Mesenchymal stem cell (in vitro differentiated cells and primary cell): ENCODE measurements at regions not wholly inside any gene's neighbourhood (a gene's known extent, or its start where the extent isn't known, plus 50 kb on each side); places are given as distances from the start of the nearest gene placed in this dataset.

Experiments
- DNase-seq: peaks from one replicate; pipeline ENCODE4 v3.0.0-alpha.2; 2013
- H2AFZ ChIP-seq: one replicate; pipeline ENCODE4 v1.6.1; 2013; ENCODE audit warnings: low read depth, mild to moderate bottlenecking, control low read depth, inconsistent platforms, low read length, moderate library complexity
- H2AK5ac ChIP-seq: 2 replicates; pipeline ENCODE4 v1.6.1; 2013; ENCODE audit warnings: low read length, moderate library complexity, mild to moderate bottlenecking, inconsistent platforms; ENCODE audit not compliant: severe bottlenecking
- H2BK120ac ChIP-seq: one replicate; pipeline ENCODE4 v1.6.1; 2013; ENCODE audit warnings: low read depth, mild to moderate bottlenecking, inconsistent platforms, low read length, moderate library complexity
- H2BK12ac ChIP-seq, 2 experiments: one replicate each; pipeline ENCODE4 v1.6.1; 2013; ENCODE audit warnings: inconsistent platforms in 2 of 2, low read length in 2 of 2, mild to moderate bottlenecking in 2 of 2, moderate library complexity in 2 of 2, control low read depth in 1 of 2
- H2BK15ac ChIP-seq: one replicate; pipeline ENCODE4 v1.6.1; 2013; ENCODE audit warnings: mild to moderate bottlenecking, low read depth, inconsistent platforms; ENCODE audit not compliant: poor library complexity, severe bottlenecking
- H2BK5ac ChIP-seq: 2 replicates; pipeline ENCODE4 v1.6.1; 2013; ENCODE audit warnings: low read depth, mild to moderate bottlenecking, low read length, control low read depth, inconsistent platforms; ENCODE audit not compliant: poor library complexity, severe bottlenecking
- H3K14ac ChIP-seq, 2 experiments: one replicate each; pipeline ENCODE4 v1.6.1; 2013; ENCODE audit warnings: inconsistent platforms in 2 of 2, low read length in 2 of 2, control low read depth in 1 of 2, mild to moderate bottlenecking in 1 of 2, moderate library complexity in 1 of 2
- H3K18ac ChIP-seq, 2 experiments: one replicate each; pipeline ENCODE4 v1.6.1; 2013; ENCODE audit warnings: inconsistent platforms in 2 of 2, low read length in 2 of 2, control low read depth in 1 of 2, low read depth in 1 of 2, mild to moderate bottlenecking in 1 of 2
- H3K23ac ChIP-seq, 2 experiments: one replicate each; pipeline ENCODE4 v1.6.1; 2013; ENCODE audit warnings: inconsistent platforms in 2 of 2, low read length in 2 of 2, mild to moderate bottlenecking in 2 of 2, moderate library complexity in 2 of 2, control low read depth in 1 of 2
- H3K27ac ChIP-seq: 2 replicates; pipeline ENCODE4 v1.5.1; 2013; ENCODE audit warnings: mild to moderate bottlenecking, moderate library complexity, low read length, control low read depth, inconsistent platforms; ENCODE audit not compliant: poor library complexity, severe bottlenecking
- H3K27me3 ChIP-seq, 2 experiments: 2 replicates each; pipeline versions ENCODE4 v1.6.1 to v1.7.0; 2013; ENCODE audit warnings: low read length in 2 of 2, mild to moderate bottlenecking in 2 of 2, moderate library complexity in 2 of 2, control low read depth in 1 of 2, inconsistent platforms in 1 of 2; ENCODE audit not compliant: control insufficient read depth in 1 of 2, insufficient read depth in 1 of 2
- H3K36me3 ChIP-seq, 2 experiments: 2 replicates each; pipeline versions ENCODE4 v1.6.1 to v1.7.0; 2013; ENCODE audit warnings: low read length in 2 of 2, control low read depth in 1 of 2, inconsistent platforms in 1 of 2, low read depth in 1 of 2, mild to moderate bottlenecking in 1 of 2; ENCODE audit not compliant: insufficient read depth in 2 of 2, control insufficient read depth in 1 of 2
- H3K4ac ChIP-seq, 2 experiments: one replicate each; pipeline ENCODE4 v1.6.1; 2013; ENCODE audit warnings: inconsistent platforms in 2 of 2, low read length in 2 of 2, mild to moderate bottlenecking in 2 of 2, moderate library complexity in 2 of 2, control low read depth in 1 of 2, low read depth in 1 of 2
- H3K4me1 ChIP-seq: 2 replicates; pipeline ENCODE4 v1.6.1; 2013; ENCODE audit warnings: low read depth, low read length, control low read depth; ENCODE audit not compliant: control insufficient read depth, insufficient read depth
- H3K4me2 ChIP-seq: 2 replicates; pipeline ENCODE4 v1.6.1; 2013; ENCODE audit warnings: low read length, mild to moderate bottlenecking, inconsistent platforms; ENCODE audit not compliant: poor library complexity, severe bottlenecking
- H3K4me3 ChIP-seq, 2 experiments: 2 replicates each; pipeline versions ENCODE4 v1.5.1 to v1.7.0; 2013; ENCODE audit warnings: low read length in 2 of 2, mild to moderate bottlenecking in 2 of 2, control low read depth in 1 of 2, low read depth in 1 of 2; ENCODE audit not compliant: insufficient read depth in 1 of 2
- H3K79me1 ChIP-seq: replicated peaks from 2 replicates; pipeline ENCODE4 v1.6.1; 2013; ENCODE audit warnings: mild to moderate bottlenecking, control low read depth, low read length, inconsistent platforms; ENCODE audit not compliant: poor library complexity, severe bottlenecking
- H3K9ac ChIP-seq: 2 replicates; pipeline ENCODE4 v1.7.0; 2013; ENCODE audit warnings: mild to moderate bottlenecking, low read length, moderate library complexity
- H3K9me3 ChIP-seq: 2 replicates; pipeline ENCODE4 v1.7.0; 2013; ENCODE audit warnings: mild to moderate bottlenecking, low read length; ENCODE audit not compliant: control insufficient read depth
- H4K8ac ChIP-seq: one replicate; pipeline ENCODE4 v1.6.1; 2013; ENCODE audit warnings: inconsistent platforms, mild to moderate bottlenecking, low read length, moderate library complexity
- H4K91ac ChIP-seq: one replicate; pipeline ENCODE4 v1.6.1; 2013; ENCODE audit warnings: mild to moderate bottlenecking, low read length, inconsistent platforms
- WGBS: methylation state at CpG from one replicate; pipeline ENCODE4 v1.1.7; 2013; ENCODE audit warnings: mixed read lengths; 5-methylcytosine and 5-hydroxymethylcytosine counted together

DNA sequence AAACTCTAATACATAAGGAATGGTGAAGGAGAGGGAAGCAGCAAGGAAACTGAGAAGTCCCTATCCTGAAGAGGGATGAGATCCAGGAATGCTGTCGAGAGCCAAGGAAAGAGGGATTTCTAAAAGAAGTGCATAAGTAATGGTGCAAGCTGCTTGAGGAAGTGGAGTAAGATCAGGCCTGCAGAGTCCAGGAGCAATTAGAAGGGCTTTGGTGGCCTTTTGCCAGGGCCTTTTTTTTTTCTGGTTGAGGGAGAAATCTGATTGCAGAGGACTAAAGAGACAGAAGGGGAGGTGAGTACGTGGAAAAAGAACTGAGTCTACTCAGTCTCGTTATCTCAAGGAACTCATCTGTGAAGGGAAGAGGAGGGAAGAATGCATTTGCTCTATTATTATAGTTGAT lies 396.2 kb downstream of the UTRN start:
- no peak overlapping the region for H4K8ac ChIP-seq
- 98% methylated on average over 3 of the region's 3 CpGs for WGBS

GRCh38 chr6:144683216-144684070 lies 398.3 kb downstream of the UTRN start:
- peaks cover 10% of the 10 kb centered on the region for H3K79me1 ChIP-seq
- no peak overlapping the region for H3K4ac ChIP-seq
- no peak for DNase-seq
- WGBS = 83% methylated on average over 5 of the region's 6 CpGs
- no peak overlapping the region for H3K4me2 ChIP-seq
- H2BK120ac ChIP-seq = no peak overlapping the region
- no peak overlapping the region for H4K8ac ChIP-seq
- H2BK15ac ChIP-seq = no peak overlapping the region
- peaks cover 13% of the 10 kb centered on the region for H3K9me3 ChIP-seq
- H3K4me1 ChIP-seq = no peaks in the 10 kb centered on the region
- no peaks in the 10 kb centered on the region for H3K27me3 ChIP-seq
- H3K18ac ChIP-seq = no peak overlapping the region
- H3K14ac ChIP-seq = no peak overlapping the region
- H2AFZ ChIP-seq = no peak overlapping the region
- no peak overlapping the region for H2BK12ac ChIP-seq
- no peak overlapping the region for H3K4me3 ChIP-seq
- H3K9ac ChIP-seq = no peak overlapping the region
- H2BK5ac ChIP-seq = no peak overlapping the region
- no peak overlapping the region for H3K23ac ChIP-seq
- no peak overlapping the region for H2AK5ac ChIP-seq
- H3K36me3 ChIP-seq = peaks cover 4 to 31% of the 10 kb centered on the region in 2 experiments
- no peak overlapping the region for H3K27ac ChIP-seq
- H4K91ac ChIP-seq = no peak overlapping the region

More for the DNA sequence above, 396.2 kb downstream of the UTRN start:
- H3K4me3 ChIP-seq = no peak overlapping the region
- H3K27me3 ChIP-seq = no peaks in the 10 kb centered on the region
- no peak overlapping the region for H2BK5ac ChIP-seq
- no peak overlapping the region for H3K18ac ChIP-seq
- H3K27ac ChIP-seq = no peak overlapping the region
- DNase-seq = no peak
- no peak overlapping the region for H2BK120ac ChIP-seq
- no peak overlapping the region for H3K23ac ChIP-seq
- peaks cover 4 to 27% of the 10 kb centered on the region in 2 experiments for H3K36me3 ChIP-seq
- no peak overlapping the region for H3K4ac ChIP-seq
- H2BK15ac ChIP-seq = no peak overlapping the region
- H3K9ac ChIP-seq = no peak overlapping the region
- H2AFZ ChIP-seq = no peak overlapping the region
- H4K91ac ChIP-seq = no peak overlapping the region
- H2BK12ac ChIP-seq = no peak overlapping the region
- H3K14ac ChIP-seq = no peak overlapping the region
- no peak overlapping the region for H2AK5ac ChIP-seq
- H3K4me1 ChIP-seq = no peaks in the 10 kb centered on the region
- peaks cover 12% of the 10 kb centered on the region for H3K79me1 ChIP-seq
- H3K4me2 ChIP-seq = no peak overlapping the region
- no peaks in the 10 kb centered on the region for H3K9me3 ChIP-seq

GRCh38 chr6:144688713-144689112 lies 403.6 kb downstream of the UTRN start:
- Histone ChIP-seq H4K8ac (no peak overlapping the region), H2BK15ac (no peak overlapping the region), H3K4me3 (no peak overlapping the region), H2BK12ac (no peak overlapping the region), H3K4ac (no peak overlapping the region), H3K27me3 (no peaks in the 10 kb centered on the region), H3K18ac (no peak overlapping the region), H4K91ac (no peak overlapping the region), H3K23ac (no peak overlapping the region), H3K36me3 (peaks cover 14 to 26% of the 10 kb centered on the region in 2 experiments), H3K4me1 (peaks cover 4% of the 10 kb centered on the region), H3K9me3 (peaks cover 21% of the 10 kb centered on the region), H3K79me1 (peaks cover 20% of the 10 kb centered on the region), H3K4me2 (no peak overlapping the region), H3K14ac (no peak overlapping the region), H2AFZ (no peak overlapping the region), H2AK5ac (no peak overlapping the region), H3K27ac (no peak overlapping the region), H2BK5ac (no peak overlapping the region), H2BK120ac (no peak overlapping the region), H3K9ac (no peak overlapping the region)
- DNase-seq = no peak

GRCh38 chr6:144689503-144690040 lies 404.4 kb downstream of the UTRN start:
- WGBS = 97% methylated on average over 3 of the region's 3 CpGs
- H3K4me3 ChIP-seq = no peak overlapping the region
- no peak overlapping the region for H4K8ac ChIP-seq
- H2BK5ac ChIP-seq = no peak overlapping the region
- H3K4me1 ChIP-seq = peaks cover 4% of the 10 kb centered on the region
- H3K27ac ChIP-seq = no peak overlapping the region
- no peak overlapping the region for H3K14ac ChIP-seq
- H3K18ac ChIP-seq = no peak overlapping the region
- no peak overlapping the region for H3K4ac ChIP-seq
- no peak overlapping the region for H2BK12ac ChIP-seq
- no peak overlapping the region for H3K23ac ChIP-seq
- peaks cover 21% of the 10 kb centered on the region for H3K9me3 ChIP-seq
- H3K79me1 ChIP-seq = peaks cover 20% of the 10 kb centered on the region
- H2AFZ ChIP-seq = no peak overlapping the region
- no peak overlapping the region for H2BK120ac ChIP-seq
- no peak for DNase-seq
- no peak overlapping the region for H3K4me2 ChIP-seq
- no peak overlapping the region for H4K91ac ChIP-seq
- no peak overlapping the region for H2BK15ac ChIP-seq
- H3K9ac ChIP-seq = no peak overlapping the region
- H3K27me3 ChIP-seq = no peaks in the 10 kb centered on the region
- no peak overlapping the region for H2AK5ac ChIP-seq
- H3K36me3 ChIP-seq = peaks cover 14 to 23% of the 10 kb centered on the region in 2 experiments
